ENCODE measurements at regions not wholly inside any gene's neighbourhood (a gene's known extent, or its start where the extent isn't known, plus 50 kb on each side); places are given as distances from the start of the nearest gene placed in this dataset.

GRCh38 chr13:61654481-61654880 is 238.8 kb upstream of the PCDH20 start:
- no peak for DNase-seq (ENCODE audit: low read depth, low spot score)
- Histone ChIP-seq H3K36me3 (ENCODE audit: control insufficient read depth, insufficient read depth, low read length) (no peaks in the 10 kb centered on the region), H3K4me1 (ENCODE audit: control insufficient read depth, insufficient read depth, low read length) (no peaks in the 10 kb centered on the region), H3K27me3 (ENCODE audit: control insufficient read depth, insufficient read depth, low read length) (no peaks in the 10 kb centered on the region), H3K9me3 (ENCODE audit: control insufficient read depth, insufficient read depth, low read length) (no peaks in the 10 kb centered on the region), H3K27ac (ENCODE audit: low read length) (no peak overlapping the region), H3K4me3 (ENCODE audit: low read length) (no peak overlapping the region)
- WGBS (ENCODE audit: insufficient coverage, insufficient read length): no CpG with 5 or more reads among the region's 2 CpGs

GRCh38 chr13:61648547-61648946 is 232.9 kb upstream of the PCDH20 start:
- H3K27me3 ChIP-seq (ENCODE audit: control insufficient read depth, insufficient read depth, low read length): no peaks in the 10 kb centered on the region
- no peak overlapping the region for H3K27ac ChIP-seq (ENCODE audit: low read length)
- no peak for DNase-seq (ENCODE audit: low read depth, low spot score)
- H3K4me1 ChIP-seq (ENCODE audit: control insufficient read depth, insufficient read depth, low read length): no peaks in the 10 kb centered on the region
- WGBS (ENCODE audit: insufficient coverage, insufficient read length): 100% methylated on average over 1 of the region's 2 CpGs
- H3K4me3 ChIP-seq (ENCODE audit: low read length): no peak overlapping the region
- H3K36me3 ChIP-seq (ENCODE audit: control insufficient read depth, insufficient read depth, low read length): no peaks in the 10 kb centered on the region
- no peaks in the 10 kb centered on the region for H3K9me3 ChIP-seq (ENCODE audit: control insufficient read depth, insufficient read depth, low read length)

- H3K36me3 ChIP-seq (ENCODE audit: control insufficient read depth, insufficient read depth, low read length): no peaks in the 10 kb centered on the region
- no peak overlapping the region for H3K27ac ChIP-seq (ENCODE audit: low read length)
- H3K9me3 ChIP-seq (ENCODE audit: control insufficient read depth, insufficient read depth, low read length): no peaks in the 10 kb centered on the region
- H3K4me3 ChIP-seq (ENCODE audit: low read length): no peak overlapping the region
- no peaks in the 10 kb centered on the region for H3K4me1 ChIP-seq (ENCODE audit: control insufficient read depth, insufficient read depth, low read length)
- no peak for DNase-seq (ENCODE audit: low read depth, low spot score)
- no peaks in the 10 kb centered on the region for H3K27me3 ChIP-seq (ENCODE audit: control insufficient read depth, insufficient read depth, low read length)
These were observed 196.5 kb upstream of the PCDH20 start for GRCh38 chr13:61612192-61612591.

- no peaks in the 10 kb centered on the region for H3K4me1 ChIP-seq (ENCODE audit: control insufficient read depth, insufficient read depth, low read length)
- no CpG with 5 or more reads among the region's 3 CpGs for whole genome bisulfite sequencing (ENCODE audit: insufficient coverage, insufficient read length)
These were observed 192.5 kb upstream of the PCDH20 start for GRCh38 chr13:61608138-61608537.

GRCh38 chr13:61600360-61601033 is 184.8 kb upstream of the PCDH20 start:
- DNase-seq (ENCODE audit: low read depth, low spot score): no peak
- no peak overlapping the region for H3K27ac ChIP-seq (ENCODE audit: low read length)
- H3K9me3 ChIP-seq (ENCODE audit: control insufficient read depth, insufficient read depth, low read length): no peaks in the 10 kb centered on the region
- no CpG with 5 or more reads among the region's 3 CpGs for WGBS (ENCODE audit: insufficient coverage, insufficient read length)
- no peaks in the 10 kb centered on the region for H3K4me1 ChIP-seq (ENCODE audit: control insufficient read depth, insufficient read depth, low read length)
- H3K36me3 ChIP-seq (ENCODE audit: control insufficient read depth, insufficient read depth, low read length): no peaks in the 10 kb centered on the region
- no peak overlapping the region for H3K4me3 ChIP-seq (ENCODE audit: low read length)
- no peaks in the 10 kb centered on the region for H3K27me3 ChIP-seq (ENCODE audit: control insufficient read depth, insufficient read depth, low read length)

More at GRCh38 chr13:61608138-61608537, 192.5 kb upstream of the PCDH20 start:
- Histone ChIP-seq H3K27me3 (ENCODE audit: control insufficient read depth, insufficient read depth, low read length) (no peaks in the 10 kb centered on the region), H3K27ac (ENCODE audit: low read length) (no peak overlapping the region), H3K36me3 (ENCODE audit: control insufficient read depth, insufficient read depth, low read length) (no peaks in the 10 kb centered on the region), H3K9me3 (ENCODE audit: control insufficient read depth, insufficient read depth, low read length) (no peaks in the 10 kb centered on the region), H3K4me3 (ENCODE audit: low read length) (no peak overlapping the region)
- DNase-seq (ENCODE audit: low read depth, low spot score): no peak

- H3K27me3 ChIP-seq (ENCODE audit: control insufficient read depth, insufficient read depth, low read length): no peaks in the 10 kb centered on the region
- no CpG with 5 or more reads among the region's 2 CpGs for WGBS (ENCODE audit: insufficient coverage, insufficient read length)
- H3K9me3 ChIP-seq (ENCODE audit: control insufficient read depth, insufficient read depth, low read length): no peaks in the 10 kb centered on the region
- H3K27ac ChIP-seq (ENCODE audit: low read length): no peak overlapping the region
- no peak for DNase-seq (ENCODE audit: low read depth, low spot score)
- H3K36me3 ChIP-seq (ENCODE audit: control insufficient read depth, insufficient read depth, low read length): no peaks in the 10 kb centered on the region
- H3K4me3 ChIP-seq (ENCODE audit: low read length): no peak overlapping the region
- H3K4me1 ChIP-seq (ENCODE audit: control insufficient read depth, insufficient read depth, low read length): no peaks in the 10 kb centered on the region
These were observed 176.8 kb upstream of the PCDH20 start for GRCh38 chr13:61592489-61592888.

GRCh38 chr13:61575973-61576372 is 160.3 kb upstream of the PCDH20 start:
- WGBS (ENCODE audit: insufficient coverage, insufficient read length): no CpG with 5 or more reads among the region's 1 CpG
- Histone ChIP-seq H3K27ac (ENCODE audit: low read length) (no peak overlapping the region), H3K4me3 (ENCODE audit: low read length) (no peak overlapping the region), H3K4me1 (ENCODE audit: control insufficient read depth, insufficient read depth, low read length) (no peaks in the 10 kb centered on the region), H3K9me3 (ENCODE audit: control insufficient read depth, insufficient read depth, low read length) (no peaks in the 10 kb centered on the region), H3K36me3 (ENCODE audit: control insufficient read depth, insufficient read depth, low read length) (no peaks in the 10 kb centered on the region), H3K27me3 (ENCODE audit: control insufficient read depth, insufficient read depth, low read length) (no peaks in the 10 kb centered on the region)
- no peak for DNase-seq (ENCODE audit: low read depth, low spot score)

GRCh38 chr13:61563645-61564044 is 148.0 kb upstream of the PCDH20 start:
- no peak for DNase-seq (ENCODE audit: low read depth, low spot score)
- Histone ChIP-seq H3K27me3 (ENCODE audit: control insufficient read depth, insufficient read depth, low read length) (no peaks in the 10 kb centered on the region), H3K4me3 (ENCODE audit: low read length) (no peak overlapping the region), H3K9me3 (ENCODE audit: control insufficient read depth, insufficient read depth, low read length) (no peaks in the 10 kb centered on the region), H3K4me1 (ENCODE audit: control insufficient read depth, insufficient read depth, low read length) (no peaks in the 10 kb centered on the region), H3K36me3 (ENCODE audit: control insufficient read depth, insufficient read depth, low read length) (no peaks in the 10 kb centered on the region), H3K27ac (ENCODE audit: low read length) (no peak overlapping the region)
- no CpG with 5 or more reads among the region's 1 CpG for WGBS (ENCODE audit: insufficient coverage, insufficient read length)

GRCh38 chr13:61546911-61547310 is 131.3 kb upstream of the PCDH20 start:
- 100% methylated on average over 2 of the region's 6 CpGs for WGBS (ENCODE audit: insufficient coverage, insufficient read length)

GRCh38 chr13:61546413-61546812 is 130.8 kb upstream of the PCDH20 start:
- no peaks in the 10 kb centered on the region for H3K36me3 ChIP-seq (ENCODE audit: control insufficient read depth, insufficient read depth, low read length)
- H3K4me1 ChIP-seq (ENCODE audit: control insufficient read depth, insufficient read depth, low read length): no peaks in the 10 kb centered on the region
- H3K27me3 ChIP-seq (ENCODE audit: control insufficient read depth, insufficient read depth, low read length): no peaks in the 10 kb centered on the region
- H3K4me3 ChIP-seq (ENCODE audit: low read length): no peak overlapping the region
- H3K9me3 ChIP-seq (ENCODE audit: control insufficient read depth, insufficient read depth, low read length): no peaks in the 10 kb centered on the region
- no peak for DNase-seq (ENCODE audit: low read depth, low spot score)
- no CpG with 5 or more reads among the region's 4 CpGs for WGBS (ENCODE audit: insufficient coverage, insufficient read length)
- H3K27ac ChIP-seq (ENCODE audit: low read length): no peak overlapping the region

More at GRCh38 chr13:61546911-61547310, 131.3 kb upstream of the PCDH20 start:
- DNase-seq (ENCODE audit: low read depth, low spot score): no peak
- H3K36me3 ChIP-seq (ENCODE audit: control insufficient read depth, insufficient read depth, low read length): no peaks in the 10 kb centered on the region
- no peaks in the 10 kb centered on the region for H3K9me3 ChIP-seq (ENCODE audit: control insufficient read depth, insufficient read depth, low read length)
- H3K4me3 ChIP-seq (ENCODE audit: low read length): no peak overlapping the region
- H3K4me1 ChIP-seq (ENCODE audit: control insufficient read depth, insufficient read depth, low read length): no peaks in the 10 kb centered on the region
- H3K27me3 ChIP-seq (ENCODE audit: control insufficient read depth, insufficient read depth, low read length): no peaks in the 10 kb centered on the region
- H3K27ac ChIP-seq (ENCODE audit: low read length): no peak overlapping the region

- no peak for DNase-seq (ENCODE audit: low read depth, low spot score)
- H3K36me3 ChIP-seq (ENCODE audit: control insufficient read depth, insufficient read depth, low read length): no peaks in the 10 kb centered on the region
- H3K4me3 ChIP-seq (ENCODE audit: low read length): no peak overlapping the region
- H3K9me3 ChIP-seq (ENCODE audit: control insufficient read depth, insufficient read depth, low read length): no peaks in the 10 kb centered on the region
- no peaks in the 10 kb centered on the region for H3K4me1 ChIP-seq (ENCODE audit: control insufficient read depth, insufficient read depth, low read length)
- H3K27me3 ChIP-seq (ENCODE audit: control insufficient read depth, insufficient read depth, low read length): no peaks in the 10 kb centered on the region
- no CpG with 5 or more reads among the region's 1 CpG for WGBS (ENCODE audit: insufficient coverage, insufficient read length)
- no peak overlapping the region for H3K27ac ChIP-seq (ENCODE audit: low read length)
These were observed 120.8 kb upstream of the PCDH20 start for GRCh38 chr13:61536433-61536832.

Data from iPS DF 6.9 (cell line).